ENCODE measurements at regions not wholly inside any gene's neighbourhood (a gene's known extent, or its start where the extent isn't known, plus 50 kb on each side); places are given as distances from the start of the nearest gene placed in this dataset.

DNA sequence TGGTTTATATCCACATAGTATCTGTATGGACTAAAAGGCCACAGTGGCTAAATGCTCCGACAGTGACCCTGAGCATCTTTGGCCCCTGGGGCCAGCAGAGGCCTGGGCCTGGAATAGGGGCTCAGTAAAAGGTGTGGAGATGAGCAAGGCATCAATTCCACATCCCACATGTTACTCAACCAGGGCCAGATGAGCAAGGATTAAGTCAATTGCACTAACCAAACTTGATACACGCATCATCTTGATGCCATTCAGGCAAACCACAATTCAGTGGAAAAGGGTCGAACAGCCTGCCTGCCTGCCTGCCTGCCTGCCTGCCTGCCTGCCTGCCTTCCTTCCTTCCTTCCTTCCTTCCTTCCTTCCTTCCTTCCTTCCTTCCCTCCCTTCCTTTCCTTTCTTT, 53.5 kb upstream of the DNAJA2 start:
- CTCF ChIA-PET, result interaction anchor here (0.6 kb wide), 1 partner anchor 47 kb away, joined by 3 read pairs; no protein-coding TSS in a partner anchor
- no peaks in the 10 kb centered on the region for H3K9me3 Mint-ChIP-seq (ENCODE audit: low read depth)
- no peak overlapping the region for H3K4me3 Mint-ChIP-seq
- H3K27ac Mint-ChIP-seq, result no peak overlapping the region
- H3K4me1 Mint-ChIP-seq, result no peaks in the 10 kb centered on the region
- DNase-seq (no peak), ATAC-seq (no peak)
- H3K27me3 Mint-ChIP-seq, result no peaks in the 10 kb centered on the region
- no peaks in the 10 kb centered on the region for H3K36me3 Mint-ChIP-seq

DNA sequence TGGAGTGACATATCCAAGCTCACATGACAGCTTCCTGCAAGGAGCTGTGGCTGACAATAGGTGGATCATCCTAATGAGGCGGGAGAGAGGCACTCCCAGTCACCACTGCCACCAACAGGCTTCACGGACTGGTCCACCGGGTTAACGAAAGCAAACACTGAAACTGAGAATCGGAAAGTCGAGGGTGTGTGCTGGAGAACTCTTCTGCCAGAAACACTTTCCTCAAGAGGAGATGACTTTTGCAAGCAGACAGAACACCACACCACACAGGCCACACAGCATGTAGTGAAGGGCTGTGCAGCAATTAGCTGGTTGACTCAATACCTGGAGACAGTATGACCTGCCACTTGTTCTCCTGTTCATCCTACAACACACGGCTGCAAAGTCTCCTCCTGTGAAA, 53.0 kb upstream of the DNAJA2 start:
- CTCF ChIA-PET, result interaction anchor here (0.6 kb wide), 1 partner anchor 46 kb away, joined by 3 read pairs; no protein-coding TSS in a partner anchor
- ATAC-seq, result no peak
- DNase-seq, result no peak
- H3K4me3 Mint-ChIP-seq, result no peak overlapping the region
- H3K36me3 Mint-ChIP-seq, result no peaks in the 10 kb centered on the region
- H3K9me3 Mint-ChIP-seq (ENCODE audit: low read depth), result no peaks in the 10 kb centered on the region
- no peak overlapping the region for H3K27ac Mint-ChIP-seq
- H3K27me3 Mint-ChIP-seq, result no peaks in the 10 kb centered on the region
- no peaks in the 10 kb centered on the region for H3K4me1 Mint-ChIP-seq

DNA sequence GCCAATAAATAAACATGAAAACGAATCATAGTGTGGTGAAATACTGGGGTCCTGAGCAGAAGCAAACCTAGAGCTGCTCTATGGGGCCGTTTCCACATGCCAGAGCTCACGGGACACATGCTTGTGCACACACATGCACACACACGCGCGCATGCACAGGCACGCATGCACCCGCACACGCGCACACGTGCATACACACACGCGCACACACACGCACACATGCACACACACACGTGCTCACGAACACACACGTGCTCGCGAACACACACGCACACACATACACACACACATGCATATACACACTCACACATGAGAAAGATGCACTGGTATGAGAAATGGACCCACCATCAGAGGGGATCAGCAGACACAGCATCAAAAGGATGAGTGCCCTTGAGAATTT, 52.2 kb upstream of the DNAJA2 start:
- ATAC-seq, result no peak
- no peaks in the 10 kb centered on the region for H3K9me3 Mint-ChIP-seq (ENCODE audit: low read depth)
- DNase-seq, result no peak
- H3K27ac Mint-ChIP-seq, result no peak overlapping the region
- CTCF ChIA-PET, result interaction anchor here (3.3 kb wide), 1 partner anchor 12 kb away, joined by 9 read pairs; no protein-coding TSS in a partner anchor
- H3K36me3 Mint-ChIP-seq, result no peaks in the 10 kb centered on the region
- H3K4me1 Mint-ChIP-seq, result no peaks in the 10 kb centered on the region
- H3K4me3 Mint-ChIP-seq, result no peak overlapping the region
- H3K27me3 Mint-ChIP-seq, result no peaks in the 10 kb centered on the region
